ENCODE measurements at regions not wholly inside any gene's neighbourhood (a gene's known extent, or its start where the extent isn't known, plus 50 kb on each side); places are given as distances from the start of the nearest gene placed in this dataset.

DNA sequence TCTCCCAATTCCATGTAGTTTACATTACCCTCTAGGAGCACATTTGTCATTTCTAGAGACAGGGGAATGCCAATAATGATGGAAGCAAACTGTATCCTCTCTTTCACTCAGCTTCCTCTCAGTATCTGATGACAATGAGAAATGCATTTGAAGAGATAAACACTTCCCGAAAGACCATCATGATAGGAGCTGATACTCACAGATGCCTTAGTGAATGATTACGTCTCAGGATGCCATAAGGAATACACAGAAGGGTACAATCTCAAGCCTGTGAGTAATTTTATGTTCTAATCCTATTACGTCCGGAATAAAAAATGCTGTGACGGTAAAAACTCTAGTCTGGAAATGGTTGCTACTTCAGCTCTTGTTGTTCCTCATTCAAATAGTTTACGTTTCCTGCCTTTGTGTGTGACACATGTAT, 663.8 kb upstream of the MIR17HG start:
- H3K27ac ChIP-seq (ENCODE audit: low read depth): no peak overlapping the region
- 51% methylated on average over 6 of the region's 6 CpGs for WGBS
- DNase-seq (ENCODE audit: extremely low spot score): no peak

DNA sequence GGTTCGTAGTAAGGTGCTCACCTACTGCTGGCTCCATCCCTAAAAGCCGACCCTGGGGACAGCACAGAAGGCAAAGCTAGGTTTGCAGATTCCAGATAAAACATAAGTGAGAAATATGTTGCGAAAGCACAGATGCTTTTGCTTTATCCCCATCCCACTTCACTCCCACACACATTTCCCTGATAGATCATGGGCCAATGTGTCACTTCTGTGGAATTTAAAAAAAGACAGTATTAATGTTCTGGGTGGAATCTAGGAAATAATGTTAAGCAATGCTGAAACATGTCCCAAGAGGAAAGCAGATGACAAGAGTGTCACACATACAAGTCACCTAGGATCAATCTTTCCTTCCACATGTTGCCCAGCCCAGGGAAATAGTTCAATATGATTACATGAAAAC, 661.0 kb upstream of the MIR17HG start:
- no peak for DNase-seq (ENCODE audit: extremely low spot score)
- Histone ChIP-seq H3K4me3 (ENCODE audit: low read depth, low read length) (no peak overlapping the region), H3K36me3 (ENCODE audit: insufficient read depth) (no peaks in the 10 kb centered on the region), H3K27ac (ENCODE audit: low read depth) (no peak overlapping the region), H3K4me1 (ENCODE audit: insufficient read depth) (no peaks in the 10 kb centered on the region)
- WGBS: 80% methylated on average over 3 of the region's 3 CpGs

More for the DNA sequence above, 663.8 kb upstream of the MIR17HG start:
- H3K36me3 ChIP-seq (ENCODE audit: insufficient read depth): no peaks in the 10 kb centered on the region
- no peaks in the 10 kb centered on the region for H3K4me1 ChIP-seq (ENCODE audit: insufficient read depth)
- no peak overlapping the region for H3K4me3 ChIP-seq (ENCODE audit: low read depth, low read length)

DNA sequence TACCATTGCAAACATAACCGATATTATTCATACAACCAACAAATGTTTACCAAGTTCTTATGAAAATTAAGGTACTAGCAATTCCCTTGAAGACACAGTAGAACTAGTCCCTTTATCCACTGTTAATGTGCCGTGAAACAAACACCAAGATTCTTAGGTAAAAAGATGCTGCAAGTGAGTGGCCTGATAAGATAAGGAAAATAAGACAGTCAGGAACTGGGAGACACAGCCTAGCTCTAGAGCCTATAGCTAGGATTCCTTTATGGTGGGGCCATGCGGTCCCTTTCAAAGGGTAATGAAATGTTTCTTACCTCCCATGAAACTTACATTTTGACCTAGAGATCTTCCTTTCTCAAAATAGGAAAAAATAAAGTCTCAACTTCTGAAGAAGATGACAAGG, 658.4 kb upstream of the MIR17HG start:
- Histone ChIP-seq H3K4me1 (ENCODE audit: insufficient read depth) (no peaks in the 10 kb centered on the region), H3K36me3 (ENCODE audit: insufficient read depth) (no peaks in the 10 kb centered on the region)
- WGBS: 95% methylated on average over 3 of the region's 3 CpGs

DNA sequence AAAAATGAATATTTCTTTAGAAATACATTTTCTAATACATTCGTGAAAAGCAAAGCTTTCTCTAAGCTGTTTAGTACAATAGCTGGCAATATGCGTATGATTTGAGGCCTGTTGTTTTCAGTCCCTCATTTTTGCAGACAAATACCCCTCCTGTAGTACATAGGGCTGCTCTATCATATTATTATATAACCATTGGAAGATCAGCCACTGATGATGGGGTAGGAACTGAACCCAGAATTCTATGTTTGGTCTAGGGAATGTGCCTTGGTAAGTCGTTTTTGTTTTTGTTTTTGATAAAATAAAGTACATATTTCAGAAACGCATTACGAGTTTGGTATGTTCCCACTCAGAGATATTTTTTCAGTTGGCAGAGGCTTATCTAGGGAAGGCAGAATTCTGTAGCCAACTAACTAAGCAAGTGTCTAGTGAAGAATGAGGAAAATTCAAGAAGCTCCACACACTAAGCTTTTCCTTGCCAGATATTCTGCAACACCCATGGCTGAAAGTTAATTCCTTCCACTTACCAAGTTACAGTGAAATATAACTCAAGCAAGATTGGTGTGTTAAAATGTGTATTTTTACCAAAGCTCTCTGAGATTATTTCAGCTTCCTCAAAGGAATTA, 656.9 kb upstream of the MIR17HG start:
- Histone ChIP-seq H3K4me1 (ENCODE audit: insufficient read depth) (no peaks in the 10 kb centered on the region), H3K36me3 (ENCODE audit: insufficient read depth) (no peaks in the 10 kb centered on the region), H3K4me3 (ENCODE audit: low read depth, low read length) (no peak overlapping the region), H3K27ac (ENCODE audit: low read depth) (no peak overlapping the region)
- WGBS: 33% methylated on average over 5 of the region's 5 CpGs
- no peak for DNase-seq (ENCODE audit: extremely low spot score)

More for the DNA sequence above, 658.4 kb upstream of the MIR17HG start:
- DNase-seq (ENCODE audit: extremely low spot score): no peak
- no peak overlapping the region for H3K27ac ChIP-seq (ENCODE audit: low read depth)
- no peak overlapping the region for H3K4me3 ChIP-seq (ENCODE audit: low read depth, low read length)

DNA sequence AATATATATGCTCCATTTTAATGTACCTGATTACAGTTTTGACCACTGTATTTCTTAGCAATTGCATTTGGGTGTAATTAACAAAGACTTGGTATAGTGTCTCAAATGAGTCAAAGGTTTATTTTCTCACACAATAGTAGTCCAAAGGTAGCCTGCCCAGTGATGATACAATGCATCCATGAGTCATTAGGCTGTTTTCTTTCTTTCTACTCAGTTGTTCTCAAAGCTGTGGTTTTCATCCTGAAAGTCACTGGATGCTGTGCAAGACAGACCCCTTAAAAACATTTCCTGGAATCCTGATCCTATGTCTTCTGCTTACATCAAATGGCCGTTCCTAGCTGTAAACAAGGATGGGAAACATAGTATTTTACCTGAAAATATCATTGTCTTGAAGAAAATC, 651.2 kb upstream of the MIR17HG start:
- H3K27ac ChIP-seq (ENCODE audit: low read depth): no peak overlapping the region
- no peak for DNase-seq (ENCODE audit: extremely low spot score)
- WGBS: 82% methylated on average over 1 of the region's 1 CpG

DNA sequence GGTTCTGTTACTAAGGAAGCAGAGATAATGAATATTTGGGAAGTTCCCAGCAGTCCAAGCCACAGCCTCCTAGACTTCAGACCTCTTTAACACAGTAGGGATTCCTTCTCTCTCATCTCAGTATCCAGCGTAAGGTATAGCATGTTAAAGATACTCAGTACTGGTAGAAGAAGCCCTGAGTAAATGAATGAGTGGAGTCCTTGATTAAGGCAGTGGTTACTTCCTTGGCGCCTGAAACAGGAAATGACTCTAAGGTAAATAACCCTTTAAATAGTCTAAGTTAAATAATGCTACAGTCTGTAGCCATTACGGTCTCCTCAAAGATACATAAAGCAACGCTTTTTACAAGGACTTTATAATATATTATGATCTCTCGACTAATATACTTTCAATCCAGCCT, 650.8 kb upstream of the MIR17HG start:
- Histone ChIP-seq H3K36me3 (ENCODE audit: insufficient read depth) (no peaks in the 10 kb centered on the region), H3K4me1 (ENCODE audit: insufficient read depth) (no peaks in the 10 kb centered on the region), H3K27ac (ENCODE audit: low read depth) (no peak overlapping the region), H3K4me3 (ENCODE audit: low read depth, low read length) (no peak overlapping the region)
- WGBS: 83% methylated on average over 5 of the region's 5 CpGs
- DNase-seq (ENCODE audit: extremely low spot score): no peak

More for the DNA sequence above, 651.2 kb upstream of the MIR17HG start:
- no peak overlapping the region for H3K4me3 ChIP-seq (ENCODE audit: low read depth, low read length)
- no peaks in the 10 kb centered on the region for H3K4me1 ChIP-seq (ENCODE audit: insufficient read depth)
- no peaks in the 10 kb centered on the region for H3K36me3 ChIP-seq (ENCODE audit: insufficient read depth)

DNA sequence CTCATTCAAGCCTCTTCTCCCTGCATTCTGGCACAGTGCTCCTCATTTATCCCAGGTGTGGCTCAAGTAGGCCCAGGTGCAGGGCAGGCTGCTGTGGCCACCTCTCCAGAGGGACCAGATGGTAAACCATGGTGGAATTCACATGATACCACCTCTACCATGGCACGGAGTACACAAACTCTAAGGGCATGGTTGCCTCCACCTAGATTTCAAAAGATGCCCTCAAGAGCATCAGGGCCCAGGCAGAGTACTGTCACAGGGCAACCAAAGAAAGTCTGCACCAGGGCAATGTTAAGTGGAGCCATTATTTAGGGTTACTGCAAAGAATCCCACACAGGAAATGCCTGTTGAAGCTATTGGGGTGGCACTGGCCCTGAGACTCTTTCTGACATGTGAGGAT, 647.1 kb upstream of the MIR17HG start:
- WGBS: 96% methylated on average over 1 of the region's 1 CpG
- no peak for DNase-seq (ENCODE audit: extremely low spot score)
- Histone ChIP-seq H3K36me3 (ENCODE audit: insufficient read depth) (no peaks in the 10 kb centered on the region), H3K4me3 (ENCODE audit: low read depth, low read length) (no peak overlapping the region), H3K4me1 (ENCODE audit: insufficient read depth) (no peaks in the 10 kb centered on the region), H3K27ac (ENCODE audit: low read depth) (no peak overlapping the region)

DNA sequence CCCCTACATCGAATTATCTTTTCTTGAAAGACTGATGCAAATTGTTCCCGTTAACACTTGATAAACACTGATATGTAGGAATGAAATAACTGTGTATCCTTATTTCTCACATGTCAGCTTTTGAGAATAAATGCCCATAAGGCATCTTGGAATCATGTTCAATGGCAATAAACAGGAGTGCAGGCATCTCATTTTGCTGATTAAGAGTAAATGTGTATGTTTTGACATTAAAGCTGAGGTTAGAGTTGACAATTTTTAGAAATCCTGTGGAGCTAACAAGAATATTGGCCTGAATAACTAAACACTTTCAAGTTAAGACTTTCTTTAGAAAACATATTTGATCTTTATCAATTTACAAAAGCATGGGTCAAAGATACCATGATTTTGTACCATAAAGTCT, 646.2 kb upstream of the MIR17HG start:
- DNase-seq (ENCODE audit: extremely low spot score): no peak
- Histone ChIP-seq H3K36me3 (ENCODE audit: insufficient read depth) (no peaks in the 10 kb centered on the region), H3K27ac (ENCODE audit: low read depth) (no peak overlapping the region), H3K4me3 (ENCODE audit: low read depth, low read length) (no peak overlapping the region), H3K4me1 (ENCODE audit: insufficient read depth) (no peaks in the 10 kb centered on the region)
- 86% methylated on average over 2 of the region's 2 CpGs for WGBS

DNA sequence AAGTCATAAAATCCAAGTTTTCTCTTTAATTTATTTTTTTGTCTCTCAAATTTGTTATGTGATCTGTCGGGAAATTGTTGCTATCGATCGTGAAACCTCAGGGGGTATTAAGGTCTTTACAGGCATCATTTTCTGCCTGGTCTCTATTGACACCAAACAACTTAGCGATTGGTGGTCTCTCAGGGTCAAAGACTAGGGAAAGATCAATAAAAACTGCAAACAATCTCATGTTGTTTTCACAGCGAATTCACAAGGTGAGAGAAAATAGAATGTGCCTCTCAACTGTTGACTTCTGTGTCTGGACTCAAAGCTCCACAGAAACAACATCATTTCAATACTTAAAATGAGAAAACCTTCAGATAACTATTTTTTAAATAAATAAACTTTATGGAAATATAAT, 645.4 kb upstream of the MIR17HG start:
- Histone ChIP-seq H3K27ac (ENCODE audit: low read depth) (no peak overlapping the region), H3K4me1 (ENCODE audit: insufficient read depth) (no peaks in the 10 kb centered on the region), H3K4me3 (ENCODE audit: low read depth, low read length) (no peak overlapping the region), H3K36me3 (ENCODE audit: insufficient read depth) (no peaks in the 10 kb centered on the region)
- DNase-seq (ENCODE audit: extremely low spot score): no peak
- 92% methylated on average over 5 of the region's 5 CpGs for WGBS

DNA sequence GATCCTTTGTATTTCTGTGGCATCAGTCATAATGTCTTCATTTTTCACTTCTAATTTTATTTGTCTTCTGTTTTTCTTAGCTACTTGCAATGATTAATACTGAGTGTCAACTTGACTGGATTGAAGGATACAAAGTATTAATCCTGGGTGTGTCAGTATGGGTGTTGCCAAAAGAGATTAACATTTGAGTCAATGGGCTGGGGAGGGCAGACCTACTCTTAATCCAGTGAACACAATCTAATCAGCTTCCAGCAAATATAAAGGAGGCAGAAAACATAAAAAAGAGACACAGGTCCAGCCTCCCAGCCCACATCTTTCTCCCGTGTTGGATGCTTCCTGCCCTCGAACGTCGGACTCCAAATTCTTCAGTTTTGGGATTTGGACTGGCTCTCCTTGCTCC, 640.9 kb upstream of the MIR17HG start:
- Histone ChIP-seq H3K27ac (ENCODE audit: low read depth) (no peak overlapping the region), H3K36me3 (ENCODE audit: insufficient read depth) (no peaks in the 10 kb centered on the region), H3K4me3 (ENCODE audit: low read depth, low read length) (no peak overlapping the region), H3K4me1 (ENCODE audit: insufficient read depth) (no peaks in the 10 kb centered on the region)
- DNase-seq (ENCODE audit: extremely low spot score): no peak
- 92% methylated on average over 4 of the region's 4 CpGs for WGBS

DNA sequence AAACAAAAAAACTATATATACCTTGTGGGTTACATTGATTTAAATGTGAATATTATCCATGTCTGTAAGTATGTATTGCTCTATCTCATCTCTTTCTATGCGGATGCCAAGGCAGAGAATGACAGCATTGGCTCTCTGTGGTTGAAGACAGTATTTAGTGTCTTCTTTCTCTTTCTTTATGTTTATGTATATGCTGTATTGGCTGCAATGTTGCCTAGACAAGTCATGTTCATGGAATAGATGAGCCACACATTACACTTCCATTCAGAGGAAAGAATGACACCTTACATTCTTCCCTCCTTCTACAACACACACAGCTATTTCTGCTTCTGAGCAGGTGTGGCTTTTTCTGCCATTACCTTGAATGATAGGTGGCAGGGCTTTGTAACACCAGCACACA, 639.4 kb upstream of the MIR17HG start:
- no peaks in the 10 kb centered on the region for H3K4me1 ChIP-seq (ENCODE audit: insufficient read depth)
- WGBS: 94% methylated on average over 1 of the region's 1 CpG
- no peak overlapping the region for H3K4me3 ChIP-seq (ENCODE audit: low read depth, low read length)
- DNase-seq (ENCODE audit: extremely low spot score): no peak
- H3K36me3 ChIP-seq (ENCODE audit: insufficient read depth): no peaks in the 10 kb centered on the region
- H3K27ac ChIP-seq (ENCODE audit: low read depth): no peak overlapping the region

DNA sequence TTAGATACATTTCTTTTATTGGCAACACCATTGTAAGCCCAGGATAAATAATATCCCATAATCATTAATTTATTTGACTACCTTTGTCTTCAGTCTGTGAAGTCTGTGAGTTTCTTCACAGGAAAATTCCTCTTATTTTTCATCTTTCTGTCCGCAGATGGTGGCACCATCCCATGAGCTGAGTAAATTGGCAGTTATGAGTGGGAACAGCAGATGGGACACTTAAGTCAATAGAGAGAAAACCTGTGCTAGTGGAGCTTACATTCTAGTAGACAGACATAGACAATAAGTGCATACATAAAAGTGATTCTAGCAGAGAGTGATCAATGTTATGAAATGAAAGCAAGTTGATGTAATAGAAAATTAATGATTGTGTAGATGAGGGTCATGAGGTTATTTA, 638.2 kb upstream of the MIR17HG start:
- Histone ChIP-seq H3K4me1 (ENCODE audit: insufficient read depth) (no peaks in the 10 kb centered on the region), H3K4me3 (ENCODE audit: low read depth, low read length) (no peak overlapping the region), H3K27ac (ENCODE audit: low read depth) (no peak overlapping the region), H3K36me3 (ENCODE audit: insufficient read depth) (no peaks in the 10 kb centered on the region)
- WGBS: 97% methylated on average over 1 of the region's 1 CpG
- no peak for DNase-seq (ENCODE audit: extremely low spot score)

DNA sequence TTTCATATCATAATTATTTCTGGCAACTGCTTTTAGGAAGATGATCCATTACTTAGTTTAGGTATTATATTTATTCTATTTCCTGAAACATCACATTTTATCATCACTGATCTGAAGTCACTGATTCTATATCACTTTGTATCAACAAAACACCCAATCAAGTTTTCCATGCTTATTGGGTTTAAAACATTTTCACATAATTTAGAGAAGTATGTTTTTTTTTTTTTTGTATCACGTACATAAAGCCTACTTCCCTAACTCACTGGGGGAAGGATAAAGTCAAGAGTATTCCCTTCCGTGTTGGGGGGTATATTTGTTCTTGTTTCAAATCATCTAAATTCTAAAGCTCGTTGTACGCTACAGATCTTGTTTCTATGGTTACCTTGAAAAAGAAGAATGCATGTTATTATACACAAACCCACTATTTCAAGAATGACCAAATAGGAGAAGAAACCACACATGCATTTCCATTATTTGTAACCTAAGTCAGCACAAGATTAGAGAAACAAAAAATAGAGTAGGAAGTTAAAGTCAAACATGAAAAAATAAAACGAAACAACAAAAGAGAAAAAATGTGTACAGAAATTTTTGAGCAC, 637.2 kb upstream of the MIR17HG start:
- Histone ChIP-seq H3K27ac (ENCODE audit: low read depth) (no peak overlapping the region), H3K36me3 (ENCODE audit: insufficient read depth) (no peaks in the 10 kb centered on the region), H3K4me3 (ENCODE audit: low read depth, low read length) (no peak overlapping the region), H3K4me1 (ENCODE audit: insufficient read depth) (no peaks in the 10 kb centered on the region)
- 75% methylated on average over 5 of the region's 5 CpGs for WGBS
- no peak for DNase-seq (ENCODE audit: extremely low spot score)

DNA sequence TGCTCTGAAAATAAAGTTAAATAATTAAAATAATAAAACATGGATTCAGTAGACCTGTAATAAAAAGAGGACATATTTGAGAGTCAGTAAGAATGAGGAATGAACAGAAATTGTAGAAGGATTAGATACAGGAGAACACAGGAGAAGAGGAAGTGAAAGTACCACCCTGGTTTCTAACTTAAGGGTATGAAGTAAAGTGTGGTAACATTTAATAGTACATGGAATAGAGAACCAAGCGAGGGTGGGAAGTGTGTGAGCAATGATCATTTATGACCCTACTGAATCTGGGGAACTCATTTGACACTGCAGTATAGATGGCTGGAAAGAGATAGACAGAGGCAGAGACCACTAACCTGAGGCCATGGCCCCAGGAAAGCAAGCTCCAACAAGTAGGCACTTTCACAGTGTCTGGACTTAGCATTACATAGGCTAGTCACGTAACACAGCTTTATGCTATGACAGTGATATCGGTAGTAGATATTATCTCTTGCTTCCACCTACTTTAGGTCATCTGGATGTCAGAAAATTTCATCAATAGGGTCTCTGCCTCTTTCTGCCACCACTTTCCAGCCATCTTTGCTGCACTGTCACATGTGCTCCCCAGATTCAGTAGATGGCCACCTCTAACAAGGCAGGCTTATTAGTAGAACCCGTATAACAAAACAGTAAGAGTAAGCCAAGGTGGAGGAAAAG, 633.9 kb upstream of the MIR17HG start:
- Histone ChIP-seq H3K4me1 (ENCODE audit: insufficient read depth) (no peaks in the 10 kb centered on the region), H3K4me3 (ENCODE audit: low read depth, low read length) (no peak overlapping the region), H3K27ac (ENCODE audit: low read depth) (no peak overlapping the region), H3K36me3 (ENCODE audit: insufficient read depth) (no peaks in the 10 kb centered on the region)
- DNase-seq (ENCODE audit: extremely low spot score): no peak
- 92% methylated on average over 4 of the region's 4 CpGs for WGBS

Data from urinary bladder (tissue), 3 donors.